Gastroesophageal sphincter (tissue), 3 donors: ENCODE measurements at regions not wholly inside any gene's neighbourhood (a gene's known extent, or its start where the extent isn't known, plus 50 kb on each side); places are given as distances from the start of the nearest gene placed in this dataset.

Source experiments
- CTCF ChIP-seq, 4 experiments: fragments of 200-600 bp in 2 of 4; fragments of 450-650 bp in 2 of 4; sonication (generic) in 1 of 4; IDR thresholded peaks; one replicate each; pipeline ENCODE4 v1.5.1; 2017 to 2019; ENCODE audit warnings: antibody characterized with exemption in 4 of 4, mild to moderate bottlenecking in 2 of 4, moderate library complexity in 2 of 4
- POLR2A ChIP-seq, 2 donors: fragments of 450-650 bp; IDR thresholded peaks; one replicate each; pipeline ENCODE4 v1.6.1; 2017; ENCODE audit warnings: antibody characterized with exemption in 2 of 2, mild to moderate bottlenecking in 2 of 2, moderate library complexity in 1 of 2
- POLR2AphosphoS5 ChIP-seq: sonication (generic); formaldehyde crosslinking; IDR thresholded peaks from one replicate; pipeline ENCODE4 v1.6.1; 2017; ENCODE audit warnings: antibody characterized with exemption

DNA sequence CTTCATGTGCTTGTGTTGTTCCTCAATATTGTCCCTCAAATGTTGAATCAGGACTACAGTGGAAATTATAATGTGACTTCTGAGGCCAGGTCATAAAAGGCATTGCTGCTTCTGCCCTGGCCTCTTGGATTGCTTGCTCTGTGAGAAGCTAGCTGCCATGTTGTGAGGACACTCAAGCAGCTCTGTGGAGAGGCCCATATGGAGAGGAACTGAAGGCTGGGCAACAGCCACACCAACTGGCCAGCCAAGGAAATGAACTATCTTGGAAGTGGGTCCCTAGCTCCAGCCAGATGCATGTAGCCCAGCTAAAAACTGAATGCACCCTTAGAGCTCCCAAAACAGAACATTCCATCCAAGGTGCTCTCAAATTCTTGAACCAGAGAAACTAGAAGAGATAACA is 282.6 kb downstream of the BMP7 start:
- TF ChIP-seq CTCF (IDR thresholded peaks at IDR 0.05), result no peak
- no peak for TF ChIP-seq POLR2AphosphoS5
- no peak for TF ChIP-seq POLR2A (IDR thresholded peaks at IDR 0.05)
